ENCODE measurements at regions not wholly inside any gene's neighbourhood (a gene's known extent, or its start where the extent isn't known, plus 50 kb on each side); places are given as distances from the start of the nearest gene placed in this dataset.
A peak's percentile ranks its signal among the peaks of the same experiment; 100 is the strongest.

GRCh38 chr9:78131969-78132700 lies 100.5 kb upstream of the GNAQ start:
- DNase-seq (ENCODE audit: low read depth, low spot score) (no peak), FAIRE-seq (peak; percentile 7), ATAC-seq (no peak)
- Histone ChIP-seq H2AFZ (ENCODE audit: control insufficient read depth, low read depth, low read length) (peak overlapping the region; percentile 61; the same call in 1 of the 2 replicates), H3K4me1 (ENCODE audit: control insufficient read depth, insufficient read depth, low read length) (peaks cover 5% of the 10 kb centered on the region; the same call in 1 of the 2 replicates), H3K79me2 (ENCODE audit: control insufficient read depth, insufficient read depth, low read length) (no peaks in the 10 kb centered on the region), H4K20me1 (ENCODE audit: control insufficient read depth, insufficient read depth) (no peaks in the 10 kb centered on the region), H3K9me3 (replicated peaks; ENCODE audit: control insufficient read depth, insufficient read depth, low read length) (no peaks in the 10 kb centered on the region), H3K4me2 (ENCODE audit: control insufficient read depth, insufficient read depth) (no peak overlapping the region), H3K4me3 (peak overlapping the region; percentile 14; the same call in 1 of the 2 replicates), H3K9ac (ENCODE audit: control insufficient read depth, insufficient read depth, low read length) (no peak overlapping the region), H3K27ac (ENCODE audit: control insufficient read depth, insufficient read depth) (no peak overlapping the region), H3K27me3 (replicated peaks in 1 of 2; ENCODE audit: control insufficient read depth in 2 of 2, insufficient read depth in 2 of 2, low read length in 1 of 2) (no peaks in the 10 kb centered on the region), H3K36me3 (ENCODE audit: control insufficient read depth in 2 of 2, insufficient read depth in 2 of 2, low read length in 1 of 2) (no peaks in the 10 kb centered on the region)
- intact Hi-C loops (cut with micrococcal nuclease; ENCODE audit: unreplicated experiment) (no loop called here), in situ Hi-C loops (cut with MboI) (no loop called here)
- POLR2A ChIA-PET = no interaction called here
- no TSS peak for BruUV-seq (replicated peaks)
- CTCF ChIA-PET = interaction anchor here (0.6 to 7.2 kb wide), 3 partner anchors 12 to 238 kb away, joined by 3 to 42 read pairs (median 3); no protein-coding TSS in a partner anchor
- RAD21 ChIA-PET (ENCODE audit: unreplicated experiment) = interaction anchor here (1.3 kb wide), 1 partner anchor 83 kb away, joined by 6 read pairs; no protein-coding TSS in a partner anchor
- TF ChIP-seq CEBPB (IDR thresholded peaks at IDR 0.05; ENCODE audit: borderline replicate concordance in 1 of 2, low read depth in 2 of 2, low read length in 2 of 2) (no peak), WRNIP1 (IDR thresholded peaks at IDR 0.05; ENCODE audit: borderline replicate concordance, low read depth, low read length) (no peak), TARDBP (IDR thresholded peaks at IDR 0.05; ENCODE audit: borderline replicate concordance) (no peak), CHD2 (IDR thresholded peaks at IDR 0.05; ENCODE audit: borderline replicate concordance, low read depth, low read length) (no peak), ZSCAN29 (IDR thresholded peaks at IDR 0.05) (no peak), GATAD2B (conservative IDR thresholded peaks at IDR 0.05; ENCODE audit: low read depth) (no peak), EZH2 (IDR thresholded peaks at IDR 0.05; ENCODE audit: borderline replicate concordance, control insufficient read depth, low read depth, low read length) (no peak), ESRRA (IDR thresholded peaks at IDR 0.05; ENCODE audit: low read length) (no peak), NKRF (conservative IDR thresholded peaks at IDR 0.05) (no peak), SPI1 (IDR thresholded peaks at IDR 0.05; ENCODE audit: borderline replicate concordance, insufficient read depth, low read depth, low read length) (no peak), ZNF24 (IDR thresholded peaks at IDR 0.05) (no peak), BMI1 (IDR thresholded peaks at IDR 0.05; ENCODE audit: borderline replicate concordance) (no peak), ZNF384 (IDR thresholded peaks at IDR 0.05; ENCODE audit: borderline replicate concordance, low read depth, low read length) (no peak), ZNF217 (IDR thresholded peaks at IDR 0.05) (no peak), SMAD1 (IDR thresholded peaks at IDR 0.05; ENCODE audit: low read depth, partially characterized antibody) (no peak)
- WGBS (ENCODE audit: insufficient coverage, insufficient replicate concordance, low lambda C conversion rate, missing lambda C conversion rate) = 65% methylated on average over 2 of the region's 2 CpGs
- SMC1A ChIA-PET (ENCODE audit: uncharacterized antibody, unreplicated experiment) = interaction anchor here (0.6 to 1.7 kb wide), 6 partner anchors 12 to 452 kb away, joined by 3 to 5 read pairs (median 3); no protein-coding TSS in a partner anchor
